ENCODE measurements at regions not wholly inside any gene's neighbourhood (a gene's known extent, or its start where the extent isn't known, plus 50 kb on each side); places are given as distances from the start of the nearest gene placed in this dataset.

DNA sequence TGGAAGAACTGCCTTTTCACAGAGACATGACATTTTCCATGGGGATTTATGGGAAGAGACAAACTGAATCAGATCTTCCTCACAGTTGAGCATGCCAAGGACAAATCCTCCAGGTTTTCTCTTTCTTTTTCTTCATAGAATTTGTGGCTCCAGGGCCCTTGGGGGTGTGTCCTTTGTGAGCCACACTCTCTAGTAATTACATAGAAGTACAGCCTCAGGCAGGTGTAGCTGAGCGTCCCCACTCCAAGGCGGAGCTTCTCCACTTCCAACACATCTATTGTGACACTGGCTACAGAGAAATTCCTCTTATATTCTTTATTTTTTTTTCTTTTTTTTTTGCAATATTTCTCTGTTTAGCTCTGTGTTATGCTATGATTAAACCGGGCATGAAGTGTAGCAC lies 420.5 kb upstream of the CD180 start:
- no peaks in the 10 kb centered on the region for H3K27me3 ChIP-seq
- H3K27ac ChIP-seq: no peak overlapping the region
- TF ChIP-seq, protein P1, sequence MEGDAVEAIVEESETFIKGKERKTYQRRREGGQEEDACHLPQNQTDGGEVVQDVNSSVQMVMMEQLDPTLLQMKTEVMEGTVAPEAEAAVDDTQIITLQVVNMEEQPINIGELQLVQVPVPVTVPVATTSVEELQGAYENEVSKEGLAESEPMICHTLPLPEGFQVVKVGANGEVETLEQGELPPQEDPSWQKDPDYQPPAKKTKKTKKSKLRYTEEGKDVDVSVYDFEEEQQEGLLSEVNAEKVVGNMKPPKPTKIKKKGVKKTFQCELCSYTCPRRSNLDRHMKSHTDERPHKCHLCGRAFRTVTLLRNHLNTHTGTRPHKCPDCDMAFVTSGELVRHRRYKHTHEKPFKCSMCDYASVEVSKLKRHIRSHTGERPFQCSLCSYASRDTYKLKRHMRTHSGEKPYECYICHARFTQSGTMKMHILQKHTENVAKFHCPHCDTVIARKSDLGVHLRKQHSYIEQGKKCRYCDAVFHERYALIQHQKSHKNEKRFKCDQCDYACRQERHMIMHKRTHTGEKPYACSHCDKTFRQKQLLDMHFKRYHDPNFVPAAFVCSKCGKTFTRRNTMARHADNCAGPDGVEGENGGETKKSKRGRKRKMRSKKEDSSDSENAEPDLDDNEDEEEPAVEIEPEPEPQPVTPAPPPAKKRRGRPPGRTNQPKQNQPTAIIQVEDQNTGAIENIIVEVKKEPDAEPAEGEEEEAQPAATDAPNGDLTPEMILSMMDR (IDR thresholded peaks at IDR 0.05): no peak
- DNase-seq (ENCODE audit: low spot score): no peak
- no peaks in the 10 kb centered on the region for H3K36me3 ChIP-seq
- no peaks in the 10 kb centered on the region for H3K4me1 ChIP-seq
- H3K4me3 ChIP-seq: no peak overlapping the region
- H3K9me3 ChIP-seq: no peaks in the 10 kb centered on the region

DNA sequence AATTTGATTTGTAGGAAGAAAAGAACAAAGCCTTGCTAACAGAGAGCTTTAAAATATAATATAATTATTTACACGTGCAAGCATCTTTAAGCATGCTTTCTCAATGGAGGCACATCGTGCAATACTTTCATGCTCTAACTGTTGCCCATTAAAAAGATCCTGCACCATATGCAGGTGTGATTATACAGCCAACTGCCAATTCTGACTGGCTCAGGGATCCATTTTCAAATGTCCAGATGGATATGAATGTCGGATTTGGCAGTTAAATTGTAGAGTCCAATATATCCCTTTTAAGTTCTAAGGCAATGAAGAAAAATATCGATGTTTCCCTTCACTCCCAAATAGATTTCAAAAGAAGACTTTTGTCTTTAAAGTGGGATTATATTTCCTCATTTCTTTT lies 416.4 kb upstream of the CD180 start:
- DNase-seq (ENCODE audit: low spot score): no peak
- TF ChIP-seq, protein P1 (IDR thresholded peaks at IDR 0.05): no peak
- Histone ChIP-seq H3K4me3 (no peak overlapping the region), H3K27me3 (no peaks in the 10 kb centered on the region), H3K4me1 (no peaks in the 10 kb centered on the region), H3K9me3 (no peaks in the 10 kb centered on the region), H3K27ac (no peak overlapping the region), H3K36me3 (no peaks in the 10 kb centered on the region)

DNA sequence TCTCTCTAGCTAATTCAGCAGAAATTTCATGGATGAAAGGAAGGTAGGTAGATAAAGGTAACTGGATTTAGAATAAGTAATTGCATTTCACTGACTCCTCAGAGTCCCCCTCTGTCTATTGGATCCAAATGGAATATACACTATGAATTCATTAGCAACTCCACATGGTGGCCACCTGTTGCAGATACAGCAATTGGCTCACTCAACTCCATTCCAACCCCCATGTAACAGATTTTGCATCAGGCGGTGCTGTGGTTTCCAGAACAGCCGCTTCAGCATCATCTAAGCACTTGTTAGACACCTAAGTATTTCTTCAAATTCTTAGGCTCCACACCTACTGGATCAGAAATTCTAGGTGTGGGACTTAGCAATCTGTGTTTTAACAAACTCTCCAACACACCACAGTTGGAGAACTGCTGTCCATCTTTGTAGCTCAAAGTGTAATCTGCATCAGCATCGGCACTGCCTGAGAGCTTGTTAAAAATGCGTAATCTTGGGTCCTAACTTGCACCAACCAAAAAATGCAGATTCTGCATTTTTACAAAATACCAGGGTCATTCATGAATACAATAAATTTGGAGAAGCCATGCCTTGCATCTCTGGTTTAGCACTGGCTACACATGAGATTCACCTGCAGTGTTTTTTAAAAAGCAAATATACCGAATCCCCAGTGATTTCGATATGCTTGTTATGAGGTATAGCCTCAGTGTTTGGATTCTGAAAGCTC lies 413.8 kb upstream of the CD180 start:
- TF ChIP-seq, protein P1 (IDR thresholded peaks at IDR 0.05): no peak
- H3K27me3 ChIP-seq: no peaks in the 10 kb centered on the region
- no peak overlapping the region for H3K27ac ChIP-seq
- H3K4me3 ChIP-seq: no peak overlapping the region
- H3K9me3 ChIP-seq: no peaks in the 10 kb centered on the region
- H3K36me3 ChIP-seq: no peaks in the 10 kb centered on the region
- no peak for DNase-seq (ENCODE audit: low spot score)
- no peaks in the 10 kb centered on the region for H3K4me1 ChIP-seq

DNA sequence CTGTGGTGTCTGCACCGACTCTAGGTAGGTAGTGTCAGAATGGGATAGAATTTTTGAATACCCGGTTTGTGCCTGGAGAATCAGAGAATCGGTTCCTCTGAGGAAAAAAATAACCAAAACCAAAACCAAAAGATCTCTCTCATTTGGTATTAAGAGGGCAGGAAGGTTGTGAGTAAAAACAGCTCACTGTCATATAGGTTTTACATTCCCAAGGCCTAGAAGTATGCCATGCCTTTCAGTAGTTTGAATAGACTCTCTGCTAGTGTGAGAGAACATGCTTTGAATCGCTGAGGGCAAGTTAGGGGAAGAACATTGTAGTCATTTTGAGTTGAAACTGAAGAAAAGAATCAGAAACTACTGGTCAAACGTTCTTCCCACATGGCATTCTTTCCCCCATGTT lies 411.4 kb upstream of the CD180 start:
- TF ChIP-seq, protein P1 (IDR thresholded peaks at IDR 0.05): no peak
- no peak overlapping the region for H3K4me3 ChIP-seq
- no peaks in the 10 kb centered on the region for H3K4me1 ChIP-seq
- no peak for DNase-seq (ENCODE audit: low spot score)
- H3K27me3 ChIP-seq: no peaks in the 10 kb centered on the region
- H3K27ac ChIP-seq: no peak overlapping the region
- peaks cover 0 to 1% of the 10 kb centered on the region in 2 donors for H3K9me3 ChIP-seq
- no peaks in the 10 kb centered on the region for H3K36me3 ChIP-seq

DNA sequence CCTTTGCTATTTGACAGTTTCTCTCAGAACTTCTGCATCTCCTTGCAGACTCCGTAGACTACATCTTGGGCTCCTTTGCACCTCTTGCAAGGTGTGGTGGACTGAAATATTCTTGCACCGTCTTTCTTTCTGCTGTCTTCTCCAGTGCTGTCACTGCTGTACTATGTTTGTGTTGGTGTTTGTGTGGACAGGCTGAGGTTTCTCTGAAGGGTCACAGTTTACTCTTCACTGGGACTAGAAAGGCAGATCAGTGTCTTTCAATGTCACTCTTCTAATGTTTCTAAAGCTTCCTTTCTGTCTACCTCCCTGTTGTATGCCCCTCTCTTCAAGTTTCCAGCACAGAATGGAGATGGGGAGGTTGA lies 410.0 kb upstream of the CD180 start:
- no peak overlapping the region for H3K27ac ChIP-seq
- no peaks in the 10 kb centered on the region for H3K4me1 ChIP-seq
- peaks cover 0 to 6% of the 10 kb centered on the region in 2 donors for H3K9me3 ChIP-seq
- H3K27me3 ChIP-seq: no peaks in the 10 kb centered on the region
- H3K36me3 ChIP-seq: no peaks in the 10 kb centered on the region
- no peak overlapping the region for H3K4me3 ChIP-seq
- TF ChIP-seq, protein P1 (IDR thresholded peaks at IDR 0.05): no peak
- no peak for DNase-seq (ENCODE audit: low spot score)

All from right atrium auricular region (tissue), 2 donors.